Dedifferentiated amniotic fluid mesenchymal stem cell (primary cell): ENCODE measurements at regions not wholly inside any gene's neighbourhood (a gene's known extent, or its start where the extent isn't known, plus 50 kb on each side); places are given as distances from the start of the nearest gene placed in this dataset.

Source experiments
- DNase-seq: peaks from one replicate; pipeline ENCODE4 v3.0.0-alpha.2; 2016; ENCODE audit errors: extremely low spot score

GRCh38 chr18:56127322-56128099 lies 510.9 kb downstream of the TXNL1 start:
- no peak for DNase-seq

GRCh38 chr18:56124186-56124585 lies 514.2 kb downstream of the TXNL1 start:
- DNase-seq: peak; percentile 44

- no peak for DNase-seq
Measured at GRCh38 chr18:56121669-56122068, 516.7 kb downstream of the TXNL1 start.

- DNase-seq: no peak
Measured at GRCh38 chr18:56120782-56121181, 517.6 kb downstream of the TXNL1 start.

- no peak for DNase-seq
Measured at GRCh38 chr18:56119681-56120080, 518.7 kb downstream of the TXNL1 start.

- DNase-seq: no peak
Measured at GRCh38 chr18:56118422-56118821, 520.0 kb downstream of the TXNL1 start.

- DNase-seq: no peak
Measured at GRCh38 chr18:56115071-56116015, 523.0 kb downstream of the TXNL1 start.

GRCh38 chr18:56112984-56113383 lies 525.0 kb upstream of the TCF4 start:
- no peak for DNase-seq

- no peak for DNase-seq
Measured at GRCh38 chr18:56112013-56112749, 524.2 kb upstream of the TCF4 start.

GRCh38 chr18:56109757-56110156 lies 521.8 kb upstream of the TCF4 start:
- DNase-seq: no peak

GRCh38 chr18:56108478-56109367 lies 520.7 kb upstream of the TCF4 start:
- DNase-seq: no peak

GRCh38 chr18:56107821-56108477 lies 520.0 kb upstream of the TCF4 start:
- DNase-seq: no peak

- DNase-seq: no peak
Measured at GRCh38 chr18:56100090-56100722, 512.2 kb upstream of the TCF4 start.

GRCh38 chr18:56097621-56098020 lies 509.6 kb upstream of the TCF4 start:
- DNase-seq: no peak

GRCh38 chr18:56096861-56097260 lies 508.9 kb upstream of the TCF4 start:
- no peak for DNase-seq

- no peak for DNase-seq
Measured at GRCh38 chr18:56089612-56090258, 501.7 kb upstream of the TCF4 start.

GRCh38 chr18:56086786-56087185 lies 498.8 kb upstream of the TCF4 start:
- no peak for DNase-seq

- DNase-seq: no peak
Measured at GRCh38 chr18:56086176-56086575, 498.2 kb upstream of the TCF4 start.

GRCh38 chr18:56085551-56085950 lies 497.6 kb upstream of the TCF4 start:
- no peak for DNase-seq
